ENCODE measurements at regions not wholly inside any gene's neighbourhood (a gene's known extent, or its start where the extent isn't known, plus 50 kb on each side); places are given as distances from the start of the nearest gene placed in this dataset.
"Not testable (repeated sequence)": the region's sequence is repeated elsewhere in the genome, so short reads cannot be mapped to it uniquely, and the experiment has no call there.

- TF ChIP-seq POLR2A (IDR thresholded peaks at IDR 0.05; ENCODE audit: low read length) (no peak), GATA1 (IDR thresholded peaks at IDR 0.05; ENCODE audit: low read depth, low read length) (no peak)
- DNase-seq: no peak
Measured at GRCh38 chr17:72370819-72371218, 250.0 kb downstream of the SOX9 start.

GRCh38 chr17:72372185-72372584 lies 251.4 kb downstream of the SOX9 start:
- TF ChIP-seq GATA1 (IDR thresholded peaks at IDR 0.05; ENCODE audit: low read depth, low read length): no peak
- TF ChIP-seq POLR2A (IDR thresholded peaks at IDR 0.05; ENCODE audit: low read length): no peak
- no peak for DNase-seq

GRCh38 chr17:72373910-72374741 lies 253.3 kb downstream of the SOX9 start:
- no peak for DNase-seq
- TF ChIP-seq POLR2A (IDR thresholded peaks at IDR 0.05; ENCODE audit: low read length) (no peak), GATA1 (IDR thresholded peaks at IDR 0.05; ENCODE audit: low read depth, low read length) (no peak)

- no peak for DNase-seq
- TF ChIP-seq POLR2A (IDR thresholded peaks at IDR 0.05; ENCODE audit: low read length) (no peak), GATA1 (IDR thresholded peaks at IDR 0.05; ENCODE audit: low read depth, low read length) (no peak)
Measured at GRCh38 chr17:72376526-72377345, 255.9 kb downstream of the SOX9 start.

- no peak for DNase-seq
- TF ChIP-seq POLR2A (IDR thresholded peaks at IDR 0.05; ENCODE audit: low read length): no peak
- no peak for TF ChIP-seq GATA1 (IDR thresholded peaks at IDR 0.05; ENCODE audit: low read depth, low read length)
Measured at GRCh38 chr17:72378414-72379390, 257.9 kb downstream of the SOX9 start.

- no peak for TF ChIP-seq POLR2A (IDR thresholded peaks at IDR 0.05; ENCODE audit: low read length)
- no peak for TF ChIP-seq GATA1 (IDR thresholded peaks at IDR 0.05; ENCODE audit: low read depth, low read length)
- no peak for DNase-seq
Measured at GRCh38 chr17:72379516-72379915, 258.7 kb downstream of the SOX9 start.

GRCh38 chr17:72380120-72380519 lies 259.3 kb downstream of the SOX9 start:
- DNase-seq: no peak
- TF ChIP-seq GATA1 (IDR thresholded peaks at IDR 0.05; ENCODE audit: low read depth, low read length): no peak
- no peak for TF ChIP-seq POLR2A (IDR thresholded peaks at IDR 0.05; ENCODE audit: low read length)

- DNase-seq: no peak
Measured at GRCh38 chr17:72380737-72381136, 259.9 kb downstream of the SOX9 start.

GRCh38 chr17:72381597-72382397 lies 261.0 kb downstream of the SOX9 start:
- no peak for DNase-seq
- no peak for TF ChIP-seq GATA1 (IDR thresholded peaks at IDR 0.05; ENCODE audit: low read depth, low read length)
- TF ChIP-seq POLR2A (IDR thresholded peaks at IDR 0.05; ENCODE audit: low read length): no peak

More at GRCh38 chr17:72380737-72381136, 259.9 kb downstream of the SOX9 start:
- TF ChIP-seq GATA1 (IDR thresholded peaks at IDR 0.05; ENCODE audit: low read depth, low read length) (no peak), POLR2A (IDR thresholded peaks at IDR 0.05; ENCODE audit: low read length) (no peak)

- no peak for TF ChIP-seq GATA1 (IDR thresholded peaks at IDR 0.05; ENCODE audit: low read depth, low read length)
- no peak for TF ChIP-seq POLR2A (IDR thresholded peaks at IDR 0.05; ENCODE audit: low read length)
- no peak for DNase-seq
Measured at GRCh38 chr17:72382971-72383722, 262.3 kb downstream of the SOX9 start.

- TF ChIP-seq GATA1 (IDR thresholded peaks at IDR 0.05; ENCODE audit: low read depth, low read length): no peak
- no peak for DNase-seq
Measured at GRCh38 chr17:72385475-72385874, 264.7 kb downstream of the SOX9 start.

- DNase-seq: not testable (repeated sequence)
Measured at GRCh38 chr17:72386173-72386572, 265.4 kb downstream of the SOX9 start.
